H1 (cell line): ENCODE measurements at regions not wholly inside any gene's neighbourhood (a gene's known extent, or its start where the extent isn't known, plus 50 kb on each side); places are given as distances from the start of the nearest gene placed in this dataset.

Experiments
- CTCF ChIA-PET: fragments of 300-600 bp; sonication (Branson Sonifier 250); formaldehyde crosslinking; loops from one replicate; lab custom pipeline; 2021; ENCODE audit not compliant: partially characterized antibody; lab: Charles Lee
- POLR2A ChIA-PET: fragments of 300-600 bp; sonication (Branson Sonifier 250); formaldehyde crosslinking; loops from one replicate; lab custom pipeline; 2021; ENCODE audit warnings: inconsistent platforms; ENCODE audit not compliant: partially characterized antibody; lab: Charles Lee
- DNase-seq, 2 experiments: peaks; one replicate each; pipeline versions ENCODE4 v3.0.0 to v3.0.0-alpha.2; 2010 to 2022; ENCODE audit warnings: low spot score in 2 of 2, low read depth in 1 of 2, mixed read lengths in 1 of 2
- FAIRE-seq: peaks from 2 replicates; lab custom pipeline; 2011; peaks lifted over from hg19 to GRCh38; lab: Jason Lieb, UNC
- H2AFZ ChIP-seq: 2 replicates; pipeline ENCODE4 v1.8.1; 2012; ENCODE audit warnings: low read length, inconsistent platforms
- H2AK5ac ChIP-seq: 2 replicates; pipeline ENCODE4 v1.6.1; 2013; ENCODE audit warnings: low read depth, low read length
- H2BK120ac ChIP-seq: replicated peaks from 2 replicates; pipeline ENCODE3; 2013; ENCODE audit warnings: low read depth, low read length, inconsistent platforms
- H2BK12ac ChIP-seq: 2 replicates; pipeline ENCODE4 v1.6.1; 2013; ENCODE audit warnings: low read depth, low read length
- H2BK15ac ChIP-seq: 2 replicates; pipeline ENCODE4 v1.6.1; 2013; ENCODE audit warnings: low read length
- H2BK20ac ChIP-seq: 2 replicates; pipeline ENCODE4 v1.6.1; 2013; ENCODE audit warnings: low read length
- H2BK5ac ChIP-seq: 2 replicates; pipeline ENCODE4 v1.6.1; 2013; ENCODE audit warnings: low read depth, low read length
- H3K14ac ChIP-seq: 2 replicates; pipeline ENCODE4 v1.6.1; 2013; ENCODE audit warnings: inconsistent platforms; ENCODE audit not compliant: insufficient read length
- H3K18ac ChIP-seq: 2 replicates; pipeline ENCODE4 v1.6.1; 2013; ENCODE audit warnings: low read length; ENCODE audit errors: extremely low read depth
- H3K23ac ChIP-seq: 2 replicates; pipeline ENCODE4 v1.6.1; 2013; ENCODE audit warnings: inconsistent platforms; ENCODE audit not compliant: insufficient read length
- H3K23me2 ChIP-seq: 2 replicates; pipeline ENCODE4 v1.6.1; 2013; ENCODE audit warnings: low read depth, low read length
- H3K27ac ChIP-seq: 2 replicates; pipeline ENCODE4 v1.6.1; 2011; ENCODE audit warnings: low read depth, low read length, inconsistent platforms
- H3K27me3 ChIP-seq, 4 experiments: replicated peaks in 1 of 4; 1 replicate in 1 of 4; 2 replicates in 3 of 4; pipeline versions ENCODE4 v1.6.1 to v1.8.1; 2011 to 2013; ENCODE audit warnings: low read length in 3 of 4, mild to moderate bottlenecking in 3 of 4, inconsistent platforms in 2 of 4, mixed read lengths in 2 of 4, moderate library complexity in 1 of 4; ENCODE audit not compliant: control insufficient read depth in 3 of 4, insufficient read depth in 3 of 4; ENCODE audit errors: extremely low read depth in 1 of 4
- H3K36me3 ChIP-seq, 4 experiments: 2 replicates each; pipeline versions ENCODE4 v1.6.1 to v1.8.1; 2011 to 2013; ENCODE audit warnings: mild to moderate bottlenecking in 4 of 4, low read length in 3 of 4, moderate library complexity in 2 of 4, control low read depth in 1 of 4, inconsistent platforms in 1 of 4; ENCODE audit not compliant: insufficient read depth in 4 of 4, control insufficient read depth in 2 of 4
- H3K4ac ChIP-seq: replicated peaks from 2 replicates; pipeline ENCODE3; 2013; ENCODE audit warnings: low read length, low read depth, mixed read lengths, inconsistent platforms; ENCODE audit not compliant: insufficient read length
- H3K4me1 ChIP-seq, 4 experiments: replicated peaks in 1 of 4; 1 replicate in 1 of 4; 2 replicates in 3 of 4; pipeline versions ENCODE4 v1.6.1 to v1.8.1; 2011 to 2013; ENCODE audit warnings: low read length in 3 of 4, inconsistent platforms in 2 of 4, mixed read lengths in 1 of 4; ENCODE audit not compliant: insufficient read depth in 4 of 4, control insufficient read depth in 3 of 4
- H3K4me2 ChIP-seq, 2 experiments: 2 replicates each; pipeline versions ENCODE4 v1.6.1 to v1.8.1; 2011 to 2013; ENCODE audit warnings: low read depth in 2 of 2, low read length in 2 of 2, control low read depth in 1 of 2, inconsistent platforms in 1 of 2, mild to moderate bottlenecking in 1 of 2; ENCODE audit not compliant: insufficient read depth in 1 of 2
- H3K4me3 ChIP-seq, 4 experiments: fragments of 200-600, 300-600 bp in 1 of 4; sonication (generic), shearing (Covaris generic), sonication (Bioruptor Twin) in 1 of 4; 2 replicates each; pipeline versions ENCODE4 v1.5.1 to v1.8.1; 2011 to 2016; ENCODE audit warnings: low read length in 4 of 4, low read depth in 3 of 4, control low read depth in 2 of 4, inconsistent platforms in 2 of 4, mild to moderate bottlenecking in 2 of 4, mixed read lengths in 1 of 4, moderate library complexity in 1 of 4; ENCODE audit not compliant: insufficient read depth in 2 of 4; ENCODE audit errors: extremely low read depth in 1 of 4
- H3K56ac ChIP-seq: replicated peaks from 2 replicates; pipeline ENCODE3; 2013; ENCODE audit warnings: low read depth, mild to moderate bottlenecking, mixed read lengths, low read length, inconsistent platforms; ENCODE audit not compliant: insufficient read length
- H3K79me1 ChIP-seq: 2 replicates; pipeline ENCODE4 v1.6.1; 2013; ENCODE audit warnings: low read depth, low read length, control low read depth
- H3K79me2 ChIP-seq, 2 experiments: 2 replicates each; pipeline versions ENCODE4 v1.6.1 to v1.8.1; 2012 to 2013; ENCODE audit warnings: low read length in 2 of 2, mild to moderate bottlenecking in 2 of 2, inconsistent platforms in 1 of 2; ENCODE audit not compliant: insufficient read depth in 2 of 2, control insufficient read depth in 1 of 2
- H3K9ac ChIP-seq, 4 experiments: replicated peaks in 1 of 4; 1 replicate in 1 of 4; 2 replicates in 3 of 4; pipeline versions ENCODE4 v1.6.1 to v1.8.1; 2011 to 2013; ENCODE audit warnings: low read depth in 3 of 4, low read length in 3 of 4, control low read depth in 2 of 4, mild to moderate bottlenecking in 2 of 4, moderate library complexity in 2 of 4, inconsistent platforms in 1 of 4; ENCODE audit errors: extremely low read depth in 1 of 4
- H3K9me3 ChIP-seq, 2 experiments: 2 replicates each; pipeline versions ENCODE4 v1.6.1 to v1.8.1; 2012 to 2013; ENCODE audit warnings: mild to moderate bottlenecking in 2 of 2, moderate library complexity in 2 of 2, control low read depth in 1 of 2, inconsistent platforms in 1 of 2, low read depth in 1 of 2, low read length in 1 of 2, mixed read lengths in 1 of 2; ENCODE audit not compliant: insufficient read depth in 2 of 2
- H4K20me1 ChIP-seq, 2 experiments: replicated peaks in 1 of 2; 2 replicates each; pipeline versions ENCODE3 to v1.8.1; 2011 to 2013; ENCODE audit warnings: inconsistent platforms in 2 of 2, low read length in 2 of 2, mild to moderate bottlenecking in 1 of 2; ENCODE audit not compliant: insufficient read depth in 2 of 2, control insufficient read depth in 1 of 2
- H4K5ac ChIP-seq: 2 replicates; pipeline ENCODE4 v1.6.1; 2013; ENCODE audit warnings: low read length, low read depth, mixed read lengths, inconsistent platforms; ENCODE audit not compliant: insufficient read length
- H4K8ac ChIP-seq: 2 replicates; pipeline ENCODE4 v1.8.0; 2013; ENCODE audit warnings: mild to moderate bottlenecking, moderate library complexity, low read length, inconsistent platforms; ENCODE audit not compliant: insufficient read depth; ENCODE audit errors: extremely low read depth
- H4K91ac ChIP-seq: replicated peaks from 2 replicates; pipeline ENCODE3; 2013; ENCODE audit warnings: low read length, mixed read lengths, inconsistent platforms; ENCODE audit not compliant: insufficient read length
- SAP30 ChIP-seq: fragments of 300-600 bp; sonication (generic); IDR thresholded peaks from 2 replicates; pipeline ENCODE4 v1.7.1; 2012; ENCODE audit warnings: low read length, moderate library complexity, mild to moderate bottlenecking, inconsistent platforms; ENCODE audit not compliant: insufficient read depth, insufficient replicate concordance
- WGBS, 2 experiments: shearing (Covaris generic) in 1 of 2; methylation state at CpG; one replicate each; pipeline versions ENCODE4 v1.1.6 to v1.1.7; 2013 to 2015; ENCODE audit warnings: low lambda C conversion rate in 2 of 2, mixed read lengths in 2 of 2, inconsistent platforms in 1 of 2, low coverage in 1 of 2, missing lambda C conversion rate in 1 of 2; ENCODE audit not compliant: insufficient replicate concordance in 2 of 2, insufficient coverage in 1 of 2, insufficient read length in 1 of 2; ENCODE audit errors: extremely low coverage in 1 of 2, missing lambda C conversion rate in 1 of 2; 5-methylcytosine and 5-hydroxymethylcytosine counted together

- Histone ChIP-seq H2AK5ac (no peak overlapping the region), H2BK20ac (no peak overlapping the region), H3K18ac (no peak overlapping the region), H2BK12ac (no peak overlapping the region), H3K4me1 (no peaks in the 10 kb centered on the region; a peak in 1 of 7 replicates), H3K79me2 (no peaks in the 10 kb centered on the region), H4K8ac (no peak overlapping the region; the same call in 1 of the 2 replicates), H3K4me2 (no peak overlapping the region), H3K27me3 (no peaks in the 10 kb centered on the region), H3K9ac (no peak overlapping the region), H3K23me2 (no peaks in the 10 kb centered on the region), H2BK120ac (no peak overlapping the region), H3K9me3 (no peaks in the 10 kb centered on the region), H2AFZ (no peak overlapping the region; the same call in 1 of the 2 replicates), H2BK15ac (no peak overlapping the region), H4K5ac (no peak overlapping the region), H3K14ac (no peak overlapping the region), H3K56ac (no peak overlapping the region), H3K4ac (no peak overlapping the region), H3K36me3 (no peaks in the 10 kb centered on the region), H4K91ac (no peak overlapping the region), H2BK5ac (no peak overlapping the region), H3K27ac (no peak overlapping the region), H3K4me3 (no peak overlapping the region), H4K20me1 (no peaks in the 10 kb centered on the region), H3K23ac (no peak overlapping the region), H3K79me1 (no peaks in the 10 kb centered on the region)
- DNase-seq (no peak), FAIRE-seq (no peak)
- WGBS, 2 experiments = 89% methylated on average over 5 of the region's 5 CpGs; no CpG with 5 or more reads in 1 of the 2 experiments
- no peak for TF ChIP-seq SAP30
- ChIA-PET CTCF (interaction anchor here (0.7 kb wide), 1 partner anchor 425 kb away, joined by 3 read pairs; no protein-coding TSS in a partner anchor), POLR2A (no interaction called here)
Measured at GRCh38 chr11:111021131-111021530, 224.4 kb upstream of the POU2AF2 start.
